HepG2 (cell line): ENCODE measurements at regions not wholly inside any gene's neighbourhood (a gene's known extent, or its start where the extent isn't known, plus 50 kb on each side); places are given as distances from the start of the nearest gene placed in this dataset.

ENCODE experiments used
- ATAC-seq: fragments of 200-7000 bp; cut with Tn5 transposase; 3 replicates; pipeline ENCODE4 v1.9.1; 2020; ENCODE audit warnings: mild to moderate bottlenecking, moderate library complexity
- BruUV-seq: library from RNA; stranded (reverse); fragments of 400-500 nt; replicated peaks from 2 replicates; lab custom pipeline; 2021; lab: Mats Ljungman, UMichigan
- CTCF ChIA-PET: fragments of 300-600 bp; formaldehyde crosslinking; extraction: SDS; loops from one replicate; lab custom pipeline; 2021; ENCODE audit warnings: low total read pairs, inconsistent platforms, low intra/inter-chr PET ratio; lab: Yijun Ruan, JAX
- POLR2A ChIA-PET: fragments of 350-600 bp; sonication (Branson Sonifier 250); formaldehyde crosslinking; loops from one replicate; lab custom pipeline; 2020; ENCODE audit warnings: antibody characterized with exemption, inconsistent platforms; lab: Yijun Ruan, JAX
- DNase-seq: peaks from one replicate; pipeline ENCODE4 v3.0.0-alpha.2; 2015; ENCODE audit warnings: low spot score
- FAIRE-seq: peaks from 3 replicates; lab custom pipeline; 2011; peaks lifted over from hg19 to GRCh38; lab: Jason Lieb, UNC
- H2AFZ ChIP-seq: one replicate; pipeline ENCODE4 v1.6.1; 2011; ENCODE audit warnings: low read length, inconsistent platforms
- H3K27ac ChIP-seq: fragments of 300-600 bp; 3 replicates; pipeline ENCODE4 v1.8.0; 2011; ENCODE audit warnings: mixed run types, mild to moderate bottlenecking, mixed read lengths, low read length, inconsistent platforms; ENCODE audit not compliant: insufficient read depth; ENCODE audit errors: extremely low read length
- H3K27me3 ChIP-seq, 2 experiments: fragments of 200-600 bp in 1 of 2; 2 replicates in 1 of 2; 3 replicates in 1 of 2; pipeline versions ENCODE4 v1.6.0 to v1.8.0; 2011; ENCODE audit warnings: low read length in 2 of 2, mild to moderate bottlenecking in 2 of 2, moderate library complexity in 2 of 2, inconsistent platforms in 1 of 2; ENCODE audit not compliant: insufficient read depth in 2 of 2, control insufficient read depth in 1 of 2
- H3K36me3 ChIP-seq, 2 experiments: fragments of 200-600 bp in 1 of 2; replicated peaks in 1 of 2; 2 replicates in 1 of 2; 3 replicates in 1 of 2; pipeline versions ENCODE4 v1.5.1 to v1.8.0; 2011; ENCODE audit warnings: low read length in 2 of 2, inconsistent platforms in 1 of 2; ENCODE audit not compliant: insufficient read depth in 2 of 2, control insufficient read depth in 1 of 2
- H3K4me1 ChIP-seq: 2 replicates; pipeline ENCODE4 v1.5.1; 2012; ENCODE audit warnings: low read length, inconsistent platforms; ENCODE audit not compliant: insufficient read depth
- H3K4me2 ChIP-seq: 2 replicates; pipeline ENCODE4 v1.6.0; 2011; ENCODE audit warnings: low read depth, low read length, inconsistent platforms
- H3K4me3 ChIP-seq, 3 experiments: fragments of 200-600 bp in 1 of 3; sonication (generic), shearing (Covaris generic) in 1 of 3; replicated peaks in 1 of 3; 2 replicates each; pipeline ENCODE4 v1.5.1; 2011 to 2016; ENCODE audit warnings: low read length in 3 of 3, inconsistent platforms in 2 of 3, low read depth in 2 of 3, mild to moderate bottlenecking in 2 of 3, control low read depth in 1 of 3, mixed read lengths in 1 of 3; ENCODE audit not compliant: insufficient read depth in 1 of 3
- H3K79me2 ChIP-seq: one replicate; pipeline ENCODE4 v1.6.1; 2011; ENCODE audit warnings: low read length, inconsistent platforms; ENCODE audit not compliant: insufficient read depth
- H3K9ac ChIP-seq: 2 replicates; pipeline ENCODE4 v1.6.0; 2011; ENCODE audit warnings: mild to moderate bottlenecking, low read depth, low read length, inconsistent platforms; ENCODE audit not compliant: insufficient read depth
- H3K9me3 ChIP-seq: 2 replicates; pipeline ENCODE4 v1.5.1; 2012; ENCODE audit warnings: mild to moderate bottlenecking, low read length
- H4K20me1 ChIP-seq: 2 replicates; pipeline ENCODE4 v1.6.0; 2011; ENCODE audit warnings: inconsistent platforms, mild to moderate bottlenecking, low read length, moderate library complexity; ENCODE audit not compliant: insufficient read depth
- ATF1 ChIP-seq: IDR thresholded peaks from 2 replicates; pipeline ENCODE4 v1.6.1; 2016; ENCODE audit warnings: mild to moderate bottlenecking, control low read depth
- HNRNPL ChIP-seq: fragments of 200-400 bp; formaldehyde crosslinking; IDR thresholded peaks from 2 replicates; pipeline ENCODE4 v1.6.1; 2017; ENCODE audit warnings: mild to moderate bottlenecking, low read depth, low read length
- MIXL1 ChIP-seq: IDR thresholded peaks from 2 replicates; pipeline ENCODE4 v1.6.1; 2016
- NFE2L1 ChIP-seq: sonication (generic); formaldehyde crosslinking; IDR thresholded peaks from 2 replicates; pipeline ENCODE4 v1.4.0; 2020; ENCODE audit warnings: missing genetic modification reagents, mild to moderate bottlenecking, borderline replicate concordance
- ZNF484 ChIP-seq: sonication (generic); formaldehyde crosslinking; IDR thresholded peaks from 2 replicates; pipeline ENCODE4 v1.5.1; 2020; ENCODE audit warnings: mild to moderate bottlenecking, low read depth, missing genetic modification reagents, borderline replicate concordance
- ZNF75D ChIP-seq: sonication (generic); formaldehyde crosslinking; IDR thresholded peaks from 2 replicates; pipeline ENCODE4 v1.8.1; 2023; ENCODE audit warnings: missing genetic modification reagents, mild to moderate bottlenecking, borderline replicate concordance
- ZNF850 ChIP-seq: sonication (generic); formaldehyde crosslinking; conservative IDR thresholded peaks from 2 replicates; pipeline ENCODE4 v1.9.0; 2021; ENCODE audit warnings: mild to moderate bottlenecking, missing genetic modification reagents
- WGBS: methylation state at CpG from one replicate; pipeline ENCODE4 v1.1.6; 2017; ENCODE audit warnings: low lambda C conversion rate; 5-methylcytosine and 5-hydroxymethylcytosine counted together
- in situ Hi-C: cut with HindIII; loops from 2 replicates; pipeline ENCODE4 v1.10.0; 2017; ENCODE audit warnings: low pct_unique_long_range_greater_than_20kb; ENCODE audit not compliant: extremely low pct_ligation_motif_present
- intact Hi-C: fragments of 100-400 bp; cut with micrococcal nuclease; formaldehyde crosslinking; loops from one replicate; pipeline ENCODE4 v1.10.0; 2022; ENCODE audit not compliant: unreplicated experiment
- TF ChIP-seq, protein P1 (sequence below): sonication (generic); formaldehyde crosslinking; IDR thresholded peaks from 2 replicates; pipeline ENCODE4 v1.4.0; 2020; ENCODE audit warnings: mild to moderate bottlenecking, missing genetic modification reagents

DNA sequence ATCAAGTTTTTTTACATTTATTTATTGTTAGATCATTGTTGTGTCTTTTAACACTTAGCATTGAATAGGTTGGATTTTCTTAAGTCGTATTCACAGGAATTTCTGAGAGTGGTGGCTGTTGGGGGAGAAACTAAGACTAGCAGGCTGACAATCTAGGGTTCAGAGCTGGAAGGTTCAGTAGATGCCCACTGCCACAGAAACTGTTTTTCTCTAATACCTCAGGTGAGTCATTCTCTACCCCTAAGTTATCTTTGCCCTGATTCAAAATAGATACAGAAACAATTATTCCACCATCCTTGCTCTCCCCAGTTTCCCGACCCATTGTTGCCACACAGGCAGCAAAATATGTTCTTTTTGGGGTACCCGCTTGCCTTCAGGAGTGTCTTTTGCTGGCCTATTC, 870.8 kb upstream of the ID2 start (continued):
- TF ChIP-seq MIXL1 (CRISPR knock-in tag) (no peak), ZNF850 (CRISPR knock-in tag) (no peak), ZNF75D (CRISPR knock-in tag) (no peak)

DNA sequence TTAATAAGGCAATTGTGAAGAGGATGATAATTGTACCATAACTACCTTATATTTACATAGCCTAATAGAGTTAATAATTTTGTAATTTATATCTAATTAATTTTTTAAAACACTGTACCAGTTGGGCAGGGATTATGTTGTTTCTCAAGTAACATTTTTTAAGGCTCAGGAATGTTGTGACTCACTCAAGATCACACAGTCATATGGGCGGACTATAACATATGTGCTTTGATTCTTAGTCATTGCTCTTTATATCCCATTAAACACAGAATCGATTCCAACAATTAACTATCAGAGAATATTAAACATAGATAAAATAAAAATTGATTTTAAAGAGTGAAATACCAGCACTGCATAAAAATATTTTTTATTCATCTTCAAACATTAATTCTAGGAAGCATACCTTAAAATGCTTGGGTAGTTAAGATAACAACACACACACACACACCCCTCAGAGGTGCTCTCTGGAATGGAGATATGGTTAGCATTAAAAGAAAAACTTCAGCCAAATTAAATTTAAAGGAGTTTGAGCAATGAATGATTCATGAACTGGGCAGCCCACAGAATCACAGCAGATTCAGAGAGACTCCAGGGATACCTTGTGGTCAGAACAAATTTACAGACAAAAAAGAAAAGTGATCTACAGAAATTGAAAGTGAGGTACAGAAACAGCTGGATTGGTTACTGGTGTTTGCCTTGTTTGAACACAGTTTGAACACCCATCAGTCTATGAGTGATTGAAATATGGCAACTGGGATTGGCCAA, 869.4 kb upstream of the ID2 start:
- in situ Hi-C loops, result no loop called here
- no TSS peak for BruUV-seq
- CTCF ChIA-PET, result no interaction called here
- Histone ChIP-seq H4K20me1 (no peaks in the 10 kb centered on the region), H3K4me3 (no peak overlapping the region), H3K36me3 (no peaks in the 10 kb centered on the region), H3K9ac (no peak overlapping the region)
- 37% methylated on average over 2 of the region's 2 CpGs for WGBS
- TF ChIP-seq NFE2L1 (no peak), ZNF484 (CRISPR knock-in tag) (no peak), HNRNPL (no peak), ATF1 (CRISPR knock-in tag) (no peak)
- TF ChIP-seq, protein P1, sequence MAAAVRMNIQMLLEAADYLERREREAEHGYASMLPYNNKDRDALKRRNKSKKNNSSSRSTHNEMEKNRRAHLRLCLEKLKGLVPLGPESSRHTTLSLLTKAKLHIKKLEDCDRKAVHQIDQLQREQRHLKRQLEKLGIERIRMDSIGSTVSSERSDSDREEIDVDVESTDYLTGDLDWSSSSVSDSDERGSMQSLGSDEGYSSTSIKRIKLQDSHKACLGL (CRISPR knock-in tag), result no peak
- TF ChIP-seq, all 625 proteins: peak for 0
- Histone ChIP-seq H3K4me2 (no peak overlapping the region), H2AFZ (no peak overlapping the region), H3K27ac (no peak overlapping the region), H3K79me2 (no peaks in the 10 kb centered on the region), H3K4me1 (peaks cover 9% of the 10 kb centered on the region), H3K9me3 (no peaks in the 10 kb centered on the region), H3K27me3 (no peaks in the 10 kb centered on the region; a peak in 1 of 5 replicates)
- POLR2A ChIA-PET, result no interaction called here
- ATAC-seq, result no peak
- no peak for DNase-seq
- no peak for FAIRE-seq
- intact Hi-C loops, result no loop called here
